ENCODE measurements at regions not wholly inside any gene's neighbourhood (a gene's known extent, or its start where the extent isn't known, plus 50 kb on each side); places are given as distances from the start of the nearest gene placed in this dataset.

GRCh38 chr3:95254758-95255157, 1191.9 kb downstream of the NSUN3 start:
- TF ChIP-seq CTCF (IDR thresholded peaks at IDR 0.05; ENCODE audit: low read depth, low read length, poor library complexity, severe bottlenecking) (no peak), EZH2phosphoT487 (IDR thresholded peaks at IDR 0.05; ENCODE audit: borderline replicate concordance, low read length) (no peak)

Measured in DOHH2 (cell line).